ENCODE measurements at regions not wholly inside any gene's neighbourhood (a gene's known extent, or its start where the extent isn't known, plus 50 kb on each side); places are given as distances from the start of the nearest gene placed in this dataset.

DNA sequence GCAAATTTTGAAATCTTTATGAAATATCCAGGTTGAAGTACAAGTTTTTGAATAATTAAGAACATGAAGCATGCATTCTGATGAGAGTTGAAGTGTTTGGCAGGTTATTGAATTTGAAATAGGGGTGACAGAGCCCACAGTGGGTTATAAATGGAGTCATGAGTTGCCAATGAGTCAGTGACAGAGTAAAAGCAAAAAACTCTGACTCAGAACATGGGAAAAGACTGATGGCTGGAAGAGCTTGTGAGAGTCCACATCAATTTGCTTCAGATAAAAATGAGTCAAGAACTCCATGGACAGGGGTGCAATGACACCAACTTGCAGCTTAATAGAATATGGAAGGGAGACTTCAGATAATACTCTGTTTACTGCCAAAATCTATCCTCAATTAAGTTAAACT, 105.3 kb downstream of the SLC6A15 start:
- no peak for DNase-seq (ENCODE audit: extremely low spot score)
- POLR2A ChIA-PET: no interaction called here
- TF ChIP-seq, protein P1, sequence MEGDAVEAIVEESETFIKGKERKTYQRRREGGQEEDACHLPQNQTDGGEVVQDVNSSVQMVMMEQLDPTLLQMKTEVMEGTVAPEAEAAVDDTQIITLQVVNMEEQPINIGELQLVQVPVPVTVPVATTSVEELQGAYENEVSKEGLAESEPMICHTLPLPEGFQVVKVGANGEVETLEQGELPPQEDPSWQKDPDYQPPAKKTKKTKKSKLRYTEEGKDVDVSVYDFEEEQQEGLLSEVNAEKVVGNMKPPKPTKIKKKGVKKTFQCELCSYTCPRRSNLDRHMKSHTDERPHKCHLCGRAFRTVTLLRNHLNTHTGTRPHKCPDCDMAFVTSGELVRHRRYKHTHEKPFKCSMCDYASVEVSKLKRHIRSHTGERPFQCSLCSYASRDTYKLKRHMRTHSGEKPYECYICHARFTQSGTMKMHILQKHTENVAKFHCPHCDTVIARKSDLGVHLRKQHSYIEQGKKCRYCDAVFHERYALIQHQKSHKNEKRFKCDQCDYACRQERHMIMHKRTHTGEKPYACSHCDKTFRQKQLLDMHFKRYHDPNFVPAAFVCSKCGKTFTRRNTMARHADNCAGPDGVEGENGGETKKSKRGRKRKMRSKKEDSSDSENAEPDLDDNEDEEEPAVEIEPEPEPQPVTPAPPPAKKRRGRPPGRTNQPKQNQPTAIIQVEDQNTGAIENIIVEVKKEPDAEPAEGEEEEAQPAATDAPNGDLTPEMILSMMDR (IDR thresholded peaks at IDR 0.05; ENCODE audit: control extremely low read depth, extremely low read depth, low read depth, missing control alignments): no peak
- CTCF ChIA-PET: interaction anchor here (0.9 kb wide), 1 partner anchor 22 kb away, joined by 3 read pairs; no protein-coding TSS in a partner anchor

GRCh38 chr12:84805474-84805858, 107.1 kb downstream of the SLC6A15 start:
- CTCF ChIA-PET: no interaction called here
- POLR2A ChIA-PET: no interaction called here
- TF ChIP-seq, protein P1 (IDR thresholded peaks at IDR 0.05; ENCODE audit: control extremely low read depth, extremely low read depth, low read depth, missing control alignments): no peak

GRCh38 chr12:84804691-84805473, 107.7 kb downstream of the SLC6A15 start:
- TF ChIP-seq, protein P1 (IDR thresholded peaks at IDR 0.05; ENCODE audit: control extremely low read depth, extremely low read depth, low read depth, missing control alignments): no peak
- peak; percentile 3 for DNase-seq (ENCODE audit: extremely low spot score)
- ChIA-PET CTCF (no interaction called here), POLR2A (no interaction called here)

More at GRCh38 chr12:84805474-84805858, 107.1 kb downstream of the SLC6A15 start:
- no peak for DNase-seq (ENCODE audit: extremely low spot score)

- POLR2A ChIA-PET: no interaction called here
- DNase-seq (ENCODE audit: extremely low spot score): no peak
- CTCF ChIA-PET: no interaction called here
- TF ChIP-seq, protein P1 (IDR thresholded peaks at IDR 0.05; ENCODE audit: control extremely low read depth, extremely low read depth, low read depth, missing control alignments): no peak
Measured at GRCh38 chr12:84803661-84804060, 108.9 kb downstream of the SLC6A15 start.

- TF ChIP-seq, protein P1 (IDR thresholded peaks at IDR 0.05; ENCODE audit: control extremely low read depth, extremely low read depth, low read depth, missing control alignments): no peak
- DNase-seq (ENCODE audit: extremely low spot score): no peak
- ChIA-PET POLR2A (no interaction called here), CTCF (interaction anchor here (1.5 kb wide), 1 partner anchor 12 kb away, joined by 6 read pairs; no protein-coding TSS in a partner anchor)
Measured at GRCh38 chr12:84802161-84802560, 110.4 kb downstream of the SLC6A15 start.

- CTCF ChIA-PET: interaction anchor here (0.8 kb wide), 1 partner anchor 9 kb away, joined by 3 read pairs; no protein-coding TSS in a partner anchor
Measured at GRCh38 chr12:84793558-84794367, 118.8 kb downstream of the SLC6A15 start.

More at GRCh38 chr12:84793558-84794367, 118.8 kb downstream of the SLC6A15 start:
- POLR2A ChIA-PET: no interaction called here
- TF ChIP-seq, protein P1 (IDR thresholded peaks at IDR 0.05; ENCODE audit: control extremely low read depth, extremely low read depth, low read depth, missing control alignments): no peak
- no peak for DNase-seq (ENCODE audit: extremely low spot score)

Data from GM10248 (cell line).